WTC11 (cell line): ENCODE measurements at regions not wholly inside any gene's neighbourhood (a gene's known extent, or its start where the extent isn't known, plus 50 kb on each side); places are given as distances from the start of the nearest gene placed in this dataset.
A peak's percentile ranks its signal among the peaks of the same experiment; 100 is the strongest.

Experiments
- ATAC-seq: fragments of 200-7000 bp; cut with Tn5 transposase; 2 replicates; pipeline ENCODE4 v1.10.0; 2021; ENCODE audit warnings: mild to moderate bottlenecking, moderate library complexity
- CTCF ChIA-PET: fragments of 300-600 bp; sonication (Branson Sonifier 250); formaldehyde crosslinking; loops from one replicate; lab custom pipeline; 2021; ENCODE audit warnings: antibody characterized with exemption; lab: Charles Lee
- POLR2A ChIA-PET: fragments of 350-600 bp; sonication (Branson Sonifier 250); formaldehyde crosslinking; loops from one replicate; lab custom pipeline; 2021; ENCODE audit warnings: antibody characterized with exemption; lab: Charles Lee
- DNase-seq: peaks from one replicate; pipeline ENCODE4 v3.0.0; 2021; ENCODE audit warnings: low spot score
- H3K27ac Mint-ChIP-seq: 2 replicates; pipeline ENCODE4 v1.8.0; 2021; ENCODE audit warnings: mixed read lengths
- H3K27me3 Mint-ChIP-seq: 2 replicates; pipeline ENCODE4 v1.8.0; 2021; ENCODE audit warnings: low read depth, mild to moderate bottlenecking, moderate library complexity, mixed read lengths
- H3K36me3 Mint-ChIP-seq: 2 replicates; pipeline ENCODE4 v1.8.0; 2021; ENCODE audit warnings: mixed read lengths
- H3K4me1 Mint-ChIP-seq: 2 replicates; pipeline ENCODE4 v1.8.0; 2022; ENCODE audit warnings: mixed read lengths
- H3K4me3 Mint-ChIP-seq: 2 replicates; pipeline ENCODE4 v1.8.0; 2021; ENCODE audit warnings: mild to moderate bottlenecking, moderate library complexity, mixed read lengths
- H3K9me3 Mint-ChIP-seq: 2 replicates; pipeline ENCODE4 v1.8.0; 2021; ENCODE audit warnings: mixed read lengths
- AFF4 ChIP-seq: sonication (generic); formaldehyde crosslinking; IDR thresholded peaks from 2 replicates; pipeline ENCODE4 v1.8.1; 2023; ENCODE audit warnings: mild to moderate bottlenecking, missing genetic modification reagents, borderline replicate concordance
- ATF1 ChIP-seq: sonication (generic); formaldehyde crosslinking; IDR thresholded peaks from 2 replicates; pipeline ENCODE4 v1.8.1; 2023; ENCODE audit warnings: mild to moderate bottlenecking, moderate library complexity, missing genetic modification reagents
- E2F4 ChIP-seq: sonication (generic); formaldehyde crosslinking; IDR thresholded peaks from 2 replicates; pipeline ENCODE4 v1.8.1; 2022; ENCODE audit warnings: low read depth, mild to moderate bottlenecking, moderate library complexity, missing genetic modification reagents, borderline replicate concordance
- EMX1 ChIP-seq: fragments of 250-450 bp; sonication (Bioruptor Pico); IDR thresholded peaks from 2 replicates; pipeline ENCODE4 v1.8.0; 2021; ENCODE audit warnings: mild to moderate bottlenecking
- ERG ChIP-seq: fragments of 250-450 bp; sonication (Bioruptor Pico); IDR thresholded peaks from 2 replicates; pipeline ENCODE4 v1.8.0; 2021; ENCODE audit warnings: mild to moderate bottlenecking
- ETV6 ChIP-seq: sonication (generic); formaldehyde crosslinking; IDR thresholded peaks from 2 replicates; pipeline ENCODE4 v1.8.1; 2022; ENCODE audit warnings: mild to moderate bottlenecking, missing genetic modification reagents
- FOXJ3 ChIP-seq: sonication (generic); formaldehyde crosslinking; IDR thresholded peaks from 2 replicates; pipeline ENCODE4 v1.9.0; 2021; ENCODE audit warnings: missing genetic modification reagents, mild to moderate bottlenecking, borderline replicate concordance
- GRHL2 ChIP-seq: fragments of 250-450 bp; sonication (Bioruptor Pico); IDR thresholded peaks from 2 replicates; pipeline ENCODE4 v1.8.0; 2022; ENCODE audit warnings: mild to moderate bottlenecking, moderate library complexity; ENCODE audit not compliant: insufficient replicate concordance, severe bottlenecking
- MAX ChIP-seq: sonication (generic); formaldehyde crosslinking; IDR thresholded peaks from 2 replicates; pipeline ENCODE4 v1.8.0; 2022; ENCODE audit warnings: mild to moderate bottlenecking, missing genetic modification reagents
- MXD4 ChIP-seq: fragments of 250-450 bp; sonication (Bioruptor Pico); IDR thresholded peaks from 2 replicates; pipeline ENCODE4 v1.8.0; 2021; ENCODE audit warnings: mild to moderate bottlenecking, moderate library complexity, borderline replicate concordance
- MYBL2 ChIP-seq: sonication (generic); formaldehyde crosslinking; IDR thresholded peaks from 2 replicates; pipeline ENCODE4 v1.8.1; 2023; ENCODE audit warnings: mild to moderate bottlenecking, moderate library complexity, missing genetic modification reagents
- NFATC4 ChIP-seq: fragments of 250-450 bp; sonication (Bioruptor Pico); IDR thresholded peaks from 2 replicates; pipeline ENCODE4 v1.9.0; 2021; ENCODE audit warnings: mild to moderate bottlenecking
- NFYB ChIP-seq: sonication (generic); formaldehyde crosslinking; conservative IDR thresholded peaks from 2 replicates; pipeline ENCODE4 v1.8.0; 2022; ENCODE audit warnings: low read depth, missing genetic modification reagents
- PRRX2 ChIP-seq: fragments of 250-450 bp; sonication (Bioruptor Pico); IDR thresholded peaks from 2 replicates; pipeline ENCODE4 v1.8.0; 2021; ENCODE audit warnings: mild to moderate bottlenecking
- RORB ChIP-seq: fragments of 250-450 bp; sonication (Bioruptor Pico); IDR thresholded peaks from 2 replicates; pipeline ENCODE4 v1.9.0; 2021; ENCODE audit warnings: mild to moderate bottlenecking
- SMAD3 ChIP-seq: sonication (generic); formaldehyde crosslinking; IDR thresholded peaks from 2 replicates; pipeline ENCODE4 v1.8.0; 2022; ENCODE audit warnings: missing genetic modification reagents, mild to moderate bottlenecking, borderline replicate concordance
- SP1 ChIP-seq: sonication (generic); formaldehyde crosslinking; conservative IDR thresholded peaks from 2 replicates; pipeline ENCODE4 v1.8.1; 2022; ENCODE audit warnings: missing genetic modification reagents
- TCF7 ChIP-seq: sonication (generic); formaldehyde crosslinking; IDR thresholded peaks from 2 replicates; pipeline ENCODE4 v1.8.0; 2022; ENCODE audit warnings: mild to moderate bottlenecking, low read depth, missing genetic modification reagents, moderate library complexity
- USF2 ChIP-seq: sonication (generic); formaldehyde crosslinking; IDR thresholded peaks from 2 replicates; pipeline ENCODE4 v1.8.1; 2023; ENCODE audit warnings: mild to moderate bottlenecking, missing genetic modification reagents, moderate library complexity
- ZBTB43 ChIP-seq: sonication (generic); formaldehyde crosslinking; IDR thresholded peaks from 2 replicates; pipeline ENCODE4 v1.8.1; 2023; ENCODE audit warnings: mild to moderate bottlenecking, missing genetic modification reagents
- ZNF121 ChIP-seq: sonication (generic); formaldehyde crosslinking; IDR thresholded peaks from 2 replicates; pipeline ENCODE4 v1.8.0; 2023; ENCODE audit warnings: missing genetic modification reagents
- ZNF512 ChIP-seq: sonication (generic); formaldehyde crosslinking; IDR thresholded peaks from 2 replicates; pipeline ENCODE4 v1.8.1; 2022; ENCODE audit warnings: missing genetic modification reagents, borderline replicate concordance

GRCh38 chr2:122532072-122532344 lies 776.6 kb downstream of the TSN start:
- CTCF ChIA-PET = interaction anchor here (0.7 to 2.3 kb wide), 23 partner anchors 10 to 522 kb away, joined by 3 to 33 read pairs (median 4); no protein-coding TSS in a partner anchor
- Mint-ChIP-seq H3K4me3 (no peak overlapping the region), H3K36me3 (no peaks in the 10 kb centered on the region), H3K27ac (no peak overlapping the region), H3K9me3 (no peaks in the 10 kb centered on the region), H3K27me3 (no peaks in the 10 kb centered on the region; the same call in 1 of the 2 replicates), H3K4me1 (peaks cover 14% of the 10 kb centered on the region)
- TF ChIP-seq SP1 = 0 out of 2 replicates have a peak, but pooled peaks have one; percentile 8
- no peak for TF ChIP-seq E2F4 (CRISPR knock-in tag)
- ATAC-seq (no peak), DNase-seq (no peak)
- POLR2A ChIA-PET = interaction anchor here (1.3 kb wide), 1 partner anchor 233 kb away, joined by 3 read pairs; no protein-coding TSS in a partner anchor

GRCh38 chr2:122532481-122532880 lies 777.0 kb downstream of the TSN start:
- DNase-seq = no peak
- H3K36me3 Mint-ChIP-seq = no peaks in the 10 kb centered on the region
- no peak for TF ChIP-seq ATF1
- no peak for TF ChIP-seq GRHL2 (CRISPR knock-in tag)
- no peak for TF ChIP-seq EMX1
- H3K9me3 Mint-ChIP-seq = no peaks in the 10 kb centered on the region
- H3K27ac Mint-ChIP-seq = no peak overlapping the region
- no peak overlapping the region for H3K4me3 Mint-ChIP-seq
- H3K27me3 Mint-ChIP-seq = no peaks in the 10 kb centered on the region; the same call in 1 of the 2 replicates
- no peak for ATAC-seq
- ChIA-PET CTCF (interaction anchor here (0.8 to 2.3 kb wide), 7 partner anchors 13 to 144 kb away, joined by 3 to 33 read pairs (median 5); no protein-coding TSS in a partner anchor), POLR2A (interaction anchor here (1.3 kb wide), 1 partner anchor 232 kb away, joined by 3 read pairs; no protein-coding TSS in a partner anchor)
- peaks cover 14% of the 10 kb centered on the region for H3K4me1 Mint-ChIP-seq

- H3K4me3 Mint-ChIP-seq = no peak overlapping the region
- POLR2A ChIA-PET = no interaction called here
- TF ChIP-seq ZBTB43 (no peak), ERG (CRISPR knock-in tag) (no peak), PRRX2 (CRISPR knock-in tag) (no peak), MYBL2 (CRISPR knock-in tag) (no peak), NFATC4 (no peak), MAX (CRISPR knock-in tag) (no peak), AFF4 (CRISPR knock-in tag) (no peak), USF2 (no peak), TCF7 (CRISPR knock-in tag) (no peak), MXD4 (no peak), RORB (no peak), NFYB (no peak), ZNF512 (no peak), SMAD3 (CRISPR knock-in tag) (no peak), FOXJ3 (CRISPR knock-in tag) (no peak), ETV6 (no peak), ATF1 (no peak), ZNF121 (CRISPR knock-in tag) (no peak)
Measured at GRCh38 chr2:122535960-122536505, 780.6 kb downstream of the TSN start.

More at GRCh38 chr2:122535960-122536505, 780.6 kb downstream of the TSN start:
- ATAC-seq = no peak
- CTCF ChIA-PET = no interaction called here
- H3K27me3 Mint-ChIP-seq = no peaks in the 10 kb centered on the region; the same call in 1 of the 2 replicates
- no peaks in the 10 kb centered on the region for H3K9me3 Mint-ChIP-seq
- H3K27ac Mint-ChIP-seq = no peak overlapping the region
- DNase-seq = no peak
- H3K4me1 Mint-ChIP-seq = peaks cover 11% of the 10 kb centered on the region
- no peaks in the 10 kb centered on the region for H3K36me3 Mint-ChIP-seq
